Dermis blood vessel endothelial cell (primary cell): ENCODE measurements at regions not wholly inside any gene's neighbourhood (a gene's known extent, or its start where the extent isn't known, plus 50 kb on each side); places are given as distances from the start of the nearest gene placed in this dataset.
"Not testable (repeated sequence)": the region's sequence is repeated elsewhere in the genome, so short reads cannot be mapped to it uniquely, and the experiment has no call there.

Source experiments
- DNase-seq: peaks from one replicate; pipeline ENCODE4 v3.0.0; 2010

GRCh38 chr9:66152406-66152805, 415.5 kb downstream of the FOXD4L4 start:
- not testable (repeated sequence) for DNase-seq

GRCh38 chr9:66153021-66153725, 416.2 kb downstream of the FOXD4L4 start:
- DNase-seq: peak; percentile 69

- not testable (repeated sequence) for DNase-seq
Measured at GRCh38 chr9:66153971-66154691, 417.2 kb downstream of the FOXD4L4 start.

- DNase-seq: not testable (repeated sequence)
Measured at GRCh38 chr9:66182316-66182715, 445.4 kb downstream of the FOXD4L4 start.

GRCh38 chr9:66183648-66184047, 446.7 kb downstream of the FOXD4L4 start:
- DNase-seq: not testable (repeated sequence)

- DNase-seq: not testable (repeated sequence)
Measured at GRCh38 chr9:66197199-66197598, 460.3 kb downstream of the FOXD4L4 start.

DNA sequence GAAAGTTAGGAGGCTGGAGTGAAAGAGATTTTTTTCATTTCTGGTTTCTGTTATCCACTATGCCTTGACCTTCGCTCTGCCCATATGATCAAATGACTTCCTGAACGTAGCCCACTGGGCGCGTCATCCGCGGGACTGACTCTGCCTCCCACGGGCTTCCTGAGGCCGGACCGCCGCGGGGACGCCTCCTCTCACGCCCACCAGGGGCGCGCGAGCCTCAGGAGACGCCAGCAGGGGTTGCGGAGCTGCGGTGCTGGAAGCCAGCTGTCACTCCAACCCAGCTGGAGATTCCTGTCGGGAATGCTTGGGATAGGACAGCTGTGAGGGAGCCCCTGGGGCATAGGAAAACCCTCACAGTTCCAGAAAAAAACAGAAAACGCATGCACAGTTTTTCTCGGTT, 461.5 kb downstream of the FOXD4L4 start:
- not testable (repeated sequence) for DNase-seq

GRCh38 chr9:66206617-66207016, 469.7 kb downstream of the FOXD4L4 start:
- DNase-seq: not testable (repeated sequence)

DNA sequence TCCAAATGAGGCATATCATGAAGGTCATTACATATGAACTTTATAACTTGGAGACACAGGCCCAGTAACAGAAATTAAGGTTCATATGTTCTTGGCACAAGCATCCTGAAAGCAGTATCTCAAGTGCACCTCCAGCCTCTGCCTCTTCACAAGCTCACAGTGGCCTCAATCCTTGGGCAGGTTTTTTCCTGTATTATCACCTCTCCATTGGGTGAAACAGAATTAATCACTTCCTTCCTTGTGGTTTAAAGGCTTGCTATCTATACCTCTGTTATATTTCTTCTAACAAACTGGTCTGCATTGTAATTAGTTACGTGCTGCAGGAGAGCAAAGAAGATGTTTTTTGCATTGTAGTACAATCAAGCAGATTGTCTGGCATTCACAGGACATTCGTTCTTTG, 471.0 kb downstream of the FOXD4L4 start:
- DNase-seq: not testable (repeated sequence)

- DNase-seq: not testable (repeated sequence)
Measured at GRCh38 chr9:66244763-66245162, 507.8 kb downstream of the FOXD4L4 start.

- DNase-seq: not testable (repeated sequence)
Measured at GRCh38 chr9:66245481-66245880, 508.5 kb downstream of the FOXD4L4 start.

- not testable (repeated sequence) for DNase-seq
Measured at GRCh38 chr9:66257581-66257980, 520.6 kb downstream of the FOXD4L4 start.

DNA sequence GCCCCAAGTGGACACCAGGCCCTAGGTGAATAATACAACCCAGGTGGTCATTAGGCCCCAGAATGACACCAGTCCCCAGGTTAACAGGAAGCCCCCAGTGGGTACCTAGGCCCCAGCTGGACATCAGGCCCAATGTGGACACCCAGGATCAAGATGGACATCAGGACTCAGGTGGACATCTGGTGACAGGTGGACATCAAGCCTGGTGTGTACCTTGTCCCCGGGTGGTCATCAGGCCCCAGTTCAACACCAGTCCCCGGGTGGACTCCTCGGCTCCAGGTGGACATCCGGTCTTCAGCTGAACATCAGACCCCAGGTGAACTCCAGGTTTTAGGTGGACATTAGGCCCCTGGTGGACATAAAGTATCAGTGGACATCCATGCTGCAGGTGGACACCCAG, 524.6 kb downstream of the FOXD4L4 start:
- DNase-seq: not testable (repeated sequence)

DNA sequence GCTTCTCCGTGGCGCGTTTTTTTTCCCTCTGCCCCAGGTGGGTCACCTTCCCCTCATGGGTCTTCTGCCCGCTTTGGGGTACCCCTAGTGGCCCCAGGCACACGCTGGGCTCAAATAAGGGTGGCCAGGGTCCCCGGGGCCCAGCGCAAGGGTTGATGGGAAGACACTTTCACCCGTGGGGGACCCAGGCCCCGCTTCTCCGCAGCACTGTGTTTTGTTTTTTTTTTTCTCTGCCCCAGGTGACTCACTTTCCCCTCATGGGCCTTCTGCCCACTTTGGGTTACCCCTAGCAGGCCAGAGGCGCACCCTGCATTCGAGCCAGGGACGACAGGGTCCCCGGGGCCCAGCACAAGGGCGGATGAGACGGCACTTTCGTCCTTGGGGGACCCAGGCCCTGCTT, 526.7 kb downstream of the FOXD4L4 start:
- not testable (repeated sequence) for DNase-seq

- not testable (repeated sequence) for DNase-seq
Measured at GRCh38 chr9:66264786-66265185, 527.8 kb downstream of the FOXD4L4 start.

GRCh38 chr9:66266202-66266601, 529.3 kb downstream of the FOXD4L4 start:
- not testable (repeated sequence) for DNase-seq

GRCh38 chr9:66266856-66267430, 530.0 kb downstream of the FOXD4L4 start:
- DNase-seq: not testable (repeated sequence)

- peak; percentile 5 for DNase-seq
Measured at GRCh38 chr9:66267684-66268083, 530.7 kb downstream of the FOXD4L4 start.

DNA sequence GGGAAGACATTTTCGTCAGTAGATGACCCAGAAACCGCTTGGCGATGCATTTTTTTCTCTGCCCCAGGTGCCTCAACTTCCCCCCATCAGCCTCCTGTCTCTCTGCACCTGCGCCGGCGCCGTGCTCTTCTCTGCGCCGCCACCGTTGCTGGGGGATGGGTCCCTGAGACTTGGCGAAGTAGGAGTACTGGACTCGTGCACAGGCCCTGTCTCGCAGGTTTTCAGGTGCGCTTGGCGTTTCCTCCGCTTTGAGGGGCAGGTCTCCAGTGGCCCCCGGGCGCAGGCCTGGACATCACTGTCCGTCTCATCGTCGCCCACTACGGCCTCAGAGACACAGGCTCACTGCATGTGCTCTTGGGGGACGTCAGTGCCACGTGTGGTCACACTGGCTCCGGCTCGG, 532.1 kb downstream of the FOXD4L4 start:
- not testable (repeated sequence) for DNase-seq

DNA sequence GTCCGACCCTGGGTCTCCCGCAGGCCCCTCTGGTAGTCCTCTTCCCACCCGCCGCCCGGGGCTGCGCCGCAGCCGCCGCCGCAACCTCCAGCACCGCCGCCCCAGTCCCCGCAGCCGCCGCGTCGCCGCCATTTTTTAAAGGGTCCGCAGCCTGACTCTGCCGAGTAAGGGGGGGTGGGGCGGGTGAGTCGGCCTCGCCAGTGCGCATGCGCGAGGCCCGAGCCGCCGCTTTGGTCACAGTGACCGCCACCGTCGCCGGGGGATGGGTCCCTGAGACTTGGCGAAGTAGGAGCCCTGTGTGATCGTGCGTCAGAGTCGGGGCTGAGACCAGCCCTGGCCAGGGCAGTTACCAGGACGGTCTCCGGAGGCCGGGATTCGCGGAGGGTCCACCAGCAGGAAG, 532.8 kb downstream of the FOXD4L4 start:
- not testable (repeated sequence) for DNase-seq

- not testable (repeated sequence) for DNase-seq
Measured at GRCh38 chr9:66278809-66279208, 541.9 kb downstream of the FOXD4L4 start.
